ENCODE measurements at regions not wholly inside any gene's neighbourhood (a gene's known extent, or its start where the extent isn't known, plus 50 kb on each side); places are given as distances from the start of the nearest gene placed in this dataset.
"Not testable (repeated sequence)": the region's sequence is repeated elsewhere in the genome, so short reads cannot be mapped to it uniquely, and the experiment has no call there.

- Histone ChIP-seq H3K9me3 (peaks cover 0 to 6% of the 10 kb centered on the region in 2 donors), H3K27ac (no peak overlapping the region), H3K27me3 (no peaks in the 10 kb centered on the region), H3K4me3 (no peak overlapping the region), H3K4me1 (no peaks in the 10 kb centered on the region), H3K36me3 (no peaks in the 10 kb centered on the region)
- no peak for DNase-seq (ENCODE audit: low spot score in 2 of 2)
- TF ChIP-seq, protein P1, sequence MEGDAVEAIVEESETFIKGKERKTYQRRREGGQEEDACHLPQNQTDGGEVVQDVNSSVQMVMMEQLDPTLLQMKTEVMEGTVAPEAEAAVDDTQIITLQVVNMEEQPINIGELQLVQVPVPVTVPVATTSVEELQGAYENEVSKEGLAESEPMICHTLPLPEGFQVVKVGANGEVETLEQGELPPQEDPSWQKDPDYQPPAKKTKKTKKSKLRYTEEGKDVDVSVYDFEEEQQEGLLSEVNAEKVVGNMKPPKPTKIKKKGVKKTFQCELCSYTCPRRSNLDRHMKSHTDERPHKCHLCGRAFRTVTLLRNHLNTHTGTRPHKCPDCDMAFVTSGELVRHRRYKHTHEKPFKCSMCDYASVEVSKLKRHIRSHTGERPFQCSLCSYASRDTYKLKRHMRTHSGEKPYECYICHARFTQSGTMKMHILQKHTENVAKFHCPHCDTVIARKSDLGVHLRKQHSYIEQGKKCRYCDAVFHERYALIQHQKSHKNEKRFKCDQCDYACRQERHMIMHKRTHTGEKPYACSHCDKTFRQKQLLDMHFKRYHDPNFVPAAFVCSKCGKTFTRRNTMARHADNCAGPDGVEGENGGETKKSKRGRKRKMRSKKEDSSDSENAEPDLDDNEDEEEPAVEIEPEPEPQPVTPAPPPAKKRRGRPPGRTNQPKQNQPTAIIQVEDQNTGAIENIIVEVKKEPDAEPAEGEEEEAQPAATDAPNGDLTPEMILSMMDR (IDR thresholded peaks at IDR 0.05) = no peak
- intact Hi-C loops (cut with DNase I; ENCODE audit: low total_unique reads) = no loop called here
Measured at GRCh38 chr1:99424087-99424486, 159.8 kb downstream of the PLPPR4 start.

DNA sequence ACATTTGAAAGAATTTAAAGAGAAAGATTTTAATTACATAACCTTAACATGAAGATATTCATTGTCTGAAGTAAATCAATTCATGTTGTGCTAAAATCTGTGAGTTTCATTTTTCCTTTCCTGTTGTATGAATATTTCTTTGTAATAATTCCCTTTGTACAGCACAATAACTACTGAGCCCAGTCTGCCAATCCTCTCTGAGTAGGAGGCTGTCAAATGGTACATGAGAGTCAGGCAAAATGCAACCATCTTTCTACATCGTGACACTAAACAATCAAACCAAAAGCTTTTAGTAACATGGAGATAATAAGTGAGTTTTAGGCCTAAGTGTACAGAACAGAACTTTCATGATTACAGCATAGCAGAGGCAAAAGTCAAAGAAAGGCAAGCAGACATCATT, 165.5 kb downstream of the PLPPR4 start:
- Histone ChIP-seq H3K27me3 (no peaks in the 10 kb centered on the region), H3K9me3 (peaks cover 0 to 8% of the 10 kb centered on the region in 2 donors), H3K27ac (no peak overlapping the region), H3K36me3 (no peaks in the 10 kb centered on the region), H3K4me1 (no peaks in the 10 kb centered on the region), H3K4me3 (no peak overlapping the region)
- no peak for DNase-seq (ENCODE audit: low spot score in 2 of 2)
- intact Hi-C loops (cut with DNase I; ENCODE audit: low total_unique reads) = no loop called here
- no peak for TF ChIP-seq POLR2AphosphoS5 (IDR thresholded peaks at IDR 0.05)
- TF ChIP-seq, protein P1 (IDR thresholded peaks at IDR 0.05) = no peak
- no peak for TF ChIP-seq POLR2A (IDR thresholded peaks at IDR 0.05)

GRCh38 chr1:99438656-99439230, 174.5 kb downstream of the PLPPR4 start:
- Histone ChIP-seq H3K27me3 (no peaks in the 10 kb centered on the region), H3K9me3 (no peaks in the 10 kb centered on the region), H3K4me3 (no peak overlapping the region), H3K36me3 (no peaks in the 10 kb centered on the region), H3K4me1 (peaks cover 0 to 3% of the 10 kb centered on the region in 2 donors), H3K27ac (no peak overlapping the region)
- TF ChIP-seq POLR2AphosphoS5 (IDR thresholded peaks at IDR 0.05) = no peak
- TF ChIP-seq POLR2A (IDR thresholded peaks at IDR 0.05) = no peak
- TF ChIP-seq, protein P1 (IDR thresholded peaks at IDR 0.05) = no peak
- intact Hi-C loops (cut with DNase I; ENCODE audit: low total_unique reads) = loop anchor here (1.0 kb wide), 1 partner anchor 10 kb away; no protein-coding TSS in a partner anchor
- DNase-seq (ENCODE audit: low spot score in 2 of 2) = no peak

GRCh38 chr1:99439433-99440075, 175.3 kb downstream of the PLPPR4 start:
- intact Hi-C loops (cut with DNase I; ENCODE audit: low total_unique reads) = no loop called here
- Histone ChIP-seq H3K4me3 (no peak overlapping the region), H3K27me3 (no peaks in the 10 kb centered on the region), H3K36me3 (no peaks in the 10 kb centered on the region), H3K27ac (no peak overlapping the region), H3K4me1 (peaks cover 0 to 3% of the 10 kb centered on the region in 2 donors), H3K9me3 (no peaks in the 10 kb centered on the region)
- DNase-seq (ENCODE audit: low spot score in 2 of 2) = no peak
- TF ChIP-seq, protein P1 (IDR thresholded peaks at IDR 0.05) = no peak
- TF ChIP-seq POLR2AphosphoS5 (IDR thresholded peaks at IDR 0.05) (no peak), POLR2A (IDR thresholded peaks at IDR 0.05) (no peak)

- Histone ChIP-seq H3K36me3 (no peaks in the 10 kb centered on the region), H3K4me1 (peaks cover 0 to 3% of the 10 kb centered on the region in 2 donors), H3K9me3 (no peaks in the 10 kb centered on the region), H3K27me3 (no peaks in the 10 kb centered on the region), H3K4me3 (peak overlapping the region in 1 of 3 donors; percentile 17), H3K27ac (no peak overlapping the region)
- TF ChIP-seq POLR2A (IDR thresholded peaks at IDR 0.05) (no peak), POLR2AphosphoS5 (IDR thresholded peaks at IDR 0.05) (no peak)
- TF ChIP-seq, protein P1 (IDR thresholded peaks at IDR 0.05) = no peak
- intact Hi-C loops (cut with DNase I; ENCODE audit: low total_unique reads) = no loop called here
- DNase-seq (ENCODE audit: low spot score in 2 of 2) = no peak
Measured at GRCh38 chr1:99441299-99442095, 177.2 kb downstream of the PLPPR4 start.

- H3K27me3 ChIP-seq; H3K36me3 ChIP-seq; H3K4me1 ChIP-seq; H3K4me3 ChIP-seq; H3K27ac ChIP-seq; DNase-seq (ENCODE audit: low spot score in 2 of 2); intact Hi-C loops (cut with DNase I; ENCODE audit: low total_unique reads); H3K9me3 ChIP-seq: not testable (repeated sequence)
Measured at GRCh38 chr1:99444211-99444927, 180.1 kb downstream of the PLPPR4 start.
